Suprapubic skin (tissue), 4 donors: ENCODE measurements at regions not wholly inside any gene's neighbourhood (a gene's known extent, or its start where the extent isn't known, plus 50 kb on each side); places are given as distances from the start of the nearest gene placed in this dataset.

Experiments used
- EP300 ChIP-seq: sonication (generic); formaldehyde crosslinking; IDR thresholded peaks from one replicate; pipeline ENCODE4 v1.6.1; 2017; ENCODE audit warnings: antibody characterized with exemption
- POLR2A ChIP-seq, 2 donors: fragments of 450-650 bp; IDR thresholded peaks; one replicate each; pipeline ENCODE4 v1.6.1; 2017; ENCODE audit warnings: antibody characterized with exemption in 2 of 2, mild to moderate bottlenecking in 2 of 2, moderate library complexity in 2 of 2
- POLR2AphosphoS5 ChIP-seq, 3 donors: sonication (generic); formaldehyde crosslinking; IDR thresholded peaks; one replicate each; pipeline ENCODE4 v1.6.1; 2017; ENCODE audit warnings: antibody characterized with exemption in 3 of 3
- TF ChIP-seq, protein P1 (sequence below), 2 donors: fragments of 200-600 bp in 1 of 2; fragments of 450-650 bp in 1 of 2; sonication (generic) in 1 of 2; IDR thresholded peaks; one replicate each; pipeline ENCODE4 v1.5.1; 2016 to 2019; ENCODE audit warnings: antibody characterized with exemption in 2 of 2, mild to moderate bottlenecking in 1 of 2, moderate library complexity in 1 of 2

DNA sequence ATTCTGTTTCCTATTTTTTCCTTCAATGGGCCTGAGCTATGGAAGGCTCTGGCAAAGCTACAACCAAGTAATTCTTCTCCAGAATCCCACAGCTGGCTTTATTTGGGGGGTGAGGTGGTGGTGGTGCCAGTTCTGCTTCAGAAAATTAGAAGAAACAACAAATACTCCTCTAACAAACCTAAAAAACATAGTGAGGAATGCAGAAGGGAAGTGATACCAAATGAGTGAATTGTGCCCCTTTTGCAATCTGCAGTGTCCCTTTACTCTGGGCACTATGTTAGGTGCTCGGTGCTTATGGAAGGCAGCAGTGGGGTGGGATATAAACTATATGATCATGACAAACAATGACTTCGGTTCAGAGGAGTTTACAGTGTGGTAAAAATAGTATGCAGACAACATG lies 90.4 kb upstream of the ROPN1 start:
- TF ChIP-seq, protein P1, sequence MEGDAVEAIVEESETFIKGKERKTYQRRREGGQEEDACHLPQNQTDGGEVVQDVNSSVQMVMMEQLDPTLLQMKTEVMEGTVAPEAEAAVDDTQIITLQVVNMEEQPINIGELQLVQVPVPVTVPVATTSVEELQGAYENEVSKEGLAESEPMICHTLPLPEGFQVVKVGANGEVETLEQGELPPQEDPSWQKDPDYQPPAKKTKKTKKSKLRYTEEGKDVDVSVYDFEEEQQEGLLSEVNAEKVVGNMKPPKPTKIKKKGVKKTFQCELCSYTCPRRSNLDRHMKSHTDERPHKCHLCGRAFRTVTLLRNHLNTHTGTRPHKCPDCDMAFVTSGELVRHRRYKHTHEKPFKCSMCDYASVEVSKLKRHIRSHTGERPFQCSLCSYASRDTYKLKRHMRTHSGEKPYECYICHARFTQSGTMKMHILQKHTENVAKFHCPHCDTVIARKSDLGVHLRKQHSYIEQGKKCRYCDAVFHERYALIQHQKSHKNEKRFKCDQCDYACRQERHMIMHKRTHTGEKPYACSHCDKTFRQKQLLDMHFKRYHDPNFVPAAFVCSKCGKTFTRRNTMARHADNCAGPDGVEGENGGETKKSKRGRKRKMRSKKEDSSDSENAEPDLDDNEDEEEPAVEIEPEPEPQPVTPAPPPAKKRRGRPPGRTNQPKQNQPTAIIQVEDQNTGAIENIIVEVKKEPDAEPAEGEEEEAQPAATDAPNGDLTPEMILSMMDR (IDR thresholded peaks at IDR 0.05) = no peak
- TF ChIP-seq EP300 (no peak), POLR2AphosphoS5 (IDR thresholded peaks at IDR 0.05) (no peak), POLR2A (IDR thresholded peaks at IDR 0.05) (no peak)
